HG03095 (cell line): ENCODE measurements at regions not wholly inside any gene's neighbourhood (a gene's known extent, or its start where the extent isn't known, plus 50 kb on each side); places are given as distances from the start of the nearest gene placed in this dataset.
A peak's percentile ranks its signal among the peaks of the same experiment; 100 is the strongest.
"Not testable (repeated sequence)": the region's sequence is repeated elsewhere in the genome, so short reads cannot be mapped to it uniquely, and the experiment has no call there.

ENCODE experiments used
- ATAC-seq: cut with Tn5 transposase; IDR thresholded peaks from one replicate; pipeline ENCODE4 v1.9.1; 2021; ENCODE audit warnings: moderate library complexity; ENCODE audit not compliant: unreplicated experiment

GRCh38 chrX:13478740-13479451 is 90.5 kb upstream of the EGFL6 start:
- no peak for ATAC-seq

DNA sequence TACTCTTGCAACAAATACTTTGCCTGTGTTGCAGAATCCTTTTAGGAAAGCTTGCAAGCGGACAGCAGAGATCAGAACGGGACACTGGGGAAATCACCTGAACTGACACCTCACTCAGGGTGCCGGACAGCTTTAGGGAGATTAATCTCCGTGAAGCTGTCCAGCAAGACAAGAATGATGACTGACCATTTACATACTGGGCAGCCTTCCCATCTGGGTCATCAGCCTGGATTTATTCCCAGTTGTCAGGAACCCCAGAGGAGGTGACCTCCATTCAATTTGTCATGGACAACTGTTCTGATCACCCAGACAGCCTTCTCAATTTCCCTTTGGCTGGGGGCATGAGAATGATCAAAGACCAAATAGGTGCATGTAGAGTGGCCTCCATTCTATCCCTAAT is 93.0 kb upstream of the EGFL6 start:
- no peak for ATAC-seq

- peak; percentile 45 for ATAC-seq
Observed at GRCh38 chrX:13474164-13474516, 95.3 kb upstream of the EGFL6 start.

- ATAC-seq = peak; percentile 81
Observed at GRCh38 chrX:13473442-13474163, 95.8 kb upstream of the EGFL6 start.

DNA sequence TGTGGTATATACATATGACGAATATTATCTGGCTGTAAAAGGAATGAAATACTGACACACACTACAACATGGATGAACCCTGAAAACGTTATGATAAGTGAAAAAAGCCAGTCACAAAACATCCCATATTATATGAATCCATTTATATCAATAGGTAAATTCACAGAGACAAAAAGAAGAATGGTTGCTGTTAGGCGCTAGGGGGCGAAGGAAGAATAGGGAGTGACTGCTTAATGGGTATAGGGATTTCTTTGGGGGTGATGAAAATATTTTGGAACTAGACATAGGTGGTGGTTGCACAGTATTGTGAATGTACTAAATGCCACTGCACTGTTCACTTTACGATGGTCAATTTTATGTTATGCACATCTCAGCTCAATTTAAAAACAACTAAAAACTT is 96.4 kb upstream of the EGFL6 start:
- no peak for ATAC-seq

DNA sequence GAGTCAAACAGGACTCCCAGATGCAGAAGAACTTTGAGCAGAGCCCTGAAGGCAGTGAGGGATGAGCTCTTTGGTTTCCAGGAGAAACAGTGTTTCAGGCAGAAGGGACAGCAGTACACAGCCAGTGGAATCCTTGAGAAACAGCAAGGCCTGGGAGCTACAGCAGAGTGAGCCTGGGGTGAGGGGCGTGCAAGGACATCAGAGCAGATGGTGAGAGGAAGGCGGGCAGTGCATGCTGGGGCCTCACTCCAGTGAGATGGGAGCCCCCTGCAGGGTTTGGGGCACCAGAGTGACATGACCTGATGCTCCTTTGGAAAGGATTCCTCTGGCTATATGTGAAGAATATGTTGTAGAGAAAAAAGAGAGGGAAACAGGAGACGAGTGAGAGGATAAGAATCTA is 98.1 kb upstream of the EGFL6 start:
- ATAC-seq = no peak

DNA sequence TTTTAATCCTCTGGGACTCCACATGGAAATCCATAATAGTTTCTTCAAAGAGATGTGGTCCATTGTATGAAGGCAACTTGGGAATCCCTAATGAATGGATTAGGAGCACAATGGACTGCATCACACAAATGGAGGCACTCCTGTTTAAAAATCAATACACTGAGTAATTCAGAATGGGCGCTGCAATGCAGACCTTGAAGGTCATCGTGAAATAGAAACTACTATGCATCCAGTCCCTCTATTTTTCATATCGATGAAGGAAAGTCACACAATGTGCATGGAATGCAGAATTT is 98.8 kb upstream of the EGFL6 start:
- ATAC-seq = no peak

- no peak for ATAC-seq
Observed at GRCh38 chrX:13469963-13470684, 99.3 kb upstream of the EGFL6 start.

DNA sequence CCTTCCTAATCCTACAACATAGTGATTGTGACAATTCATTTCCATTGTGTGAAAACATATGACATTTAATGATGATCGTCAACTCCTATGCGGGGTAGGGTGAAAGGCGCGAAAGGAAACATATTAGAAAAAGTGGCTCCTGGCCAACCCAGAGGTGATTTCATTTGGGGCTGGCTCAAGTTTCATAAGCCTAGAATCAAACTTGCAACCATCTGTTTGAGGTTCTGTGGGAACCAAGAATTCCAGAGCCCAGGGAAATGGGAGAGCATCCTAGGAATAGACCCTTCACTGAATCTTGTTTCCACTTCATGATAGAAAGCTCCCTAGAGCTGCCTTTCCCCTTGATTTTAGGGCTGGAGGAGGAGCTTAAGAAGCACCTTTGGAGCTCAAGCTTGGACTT is 101.3 kb upstream of the EGFL6 start:
- no peak for ATAC-seq

DNA sequence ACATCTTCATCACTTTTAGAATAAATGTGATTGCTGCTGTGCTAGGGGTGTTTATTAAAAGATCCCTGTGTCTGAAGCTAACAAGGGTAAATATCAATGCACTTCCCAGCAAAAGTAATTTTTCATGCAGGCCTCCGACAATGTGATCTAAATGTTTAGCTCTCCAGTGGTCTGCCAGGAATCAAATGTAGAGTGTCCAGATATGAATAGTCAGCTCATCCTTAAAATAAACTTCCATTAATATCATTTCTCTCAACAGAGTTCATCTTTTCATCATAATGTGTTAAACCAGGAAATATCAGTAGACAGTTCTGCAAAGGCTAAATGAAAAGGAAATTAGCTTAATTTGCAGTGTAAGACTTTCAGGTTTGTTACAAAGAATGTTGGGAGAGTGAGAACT is 102.2 kb upstream of the EGFL6 start:
- no peak for ATAC-seq

DNA sequence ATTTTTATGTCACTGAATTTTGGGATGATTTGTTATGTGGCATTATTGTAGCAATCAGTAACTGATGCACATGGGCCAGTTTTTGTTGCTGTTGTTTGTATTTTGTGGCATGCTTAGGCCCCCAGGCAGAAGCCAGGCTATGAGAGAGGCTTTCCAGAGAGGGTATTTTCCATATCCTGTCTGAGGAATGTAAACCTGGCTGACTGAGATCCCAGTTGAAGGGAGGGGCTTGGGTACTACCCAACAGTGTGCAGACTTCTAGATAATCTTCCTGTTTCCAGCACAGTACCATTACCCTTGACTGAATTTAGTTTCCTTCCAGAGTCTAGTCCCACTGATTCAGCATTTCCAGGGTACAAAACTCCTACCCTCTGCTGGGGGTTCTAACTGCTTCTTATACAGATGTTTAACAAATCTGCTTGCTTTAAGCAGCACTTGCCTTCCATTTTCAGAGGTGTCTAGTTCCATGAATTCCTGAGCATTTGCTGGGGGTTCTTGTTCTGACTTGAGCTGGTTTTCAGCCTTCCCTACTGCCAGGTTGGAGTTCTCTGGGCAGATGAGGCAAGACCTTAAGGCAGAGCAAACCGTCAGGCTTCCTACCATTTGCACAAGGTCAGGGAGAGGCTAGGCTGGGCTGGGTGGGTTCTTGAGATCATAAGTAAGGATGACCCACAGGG is 104.7 kb upstream of the EGFL6 start:
- no peak for ATAC-seq

DNA sequence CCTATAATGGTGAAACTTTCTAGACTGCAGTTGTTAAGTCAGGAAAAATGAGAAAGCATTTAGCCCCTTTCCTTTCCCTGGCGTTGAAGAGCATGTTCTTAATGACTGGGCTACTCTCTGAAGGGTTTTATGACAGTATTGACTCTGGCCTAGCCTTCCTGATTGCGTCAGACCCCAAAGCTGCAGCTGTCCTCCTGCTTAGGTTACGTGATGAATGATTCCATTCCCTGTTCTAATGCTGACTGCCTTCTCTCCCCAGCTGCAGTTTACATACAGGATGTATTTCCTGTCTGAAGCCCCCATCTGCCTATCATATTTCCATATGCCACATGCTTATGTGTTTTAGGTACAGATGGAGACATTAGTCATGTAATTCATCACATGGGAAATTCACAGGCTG is 105.8 kb upstream of the EGFL6 start:
- no peak for ATAC-seq

GRCh38 chrX:13452283-13452682 is 117.1 kb upstream of the EGFL6 start:
- ATAC-seq = no peak

- no peak for ATAC-seq
Observed at GRCh38 chrX:13449441-13449840, 120.0 kb upstream of the EGFL6 start.

- no peak for ATAC-seq
Observed at GRCh38 chrX:13448941-13449340, 120.5 kb upstream of the EGFL6 start.

DNA sequence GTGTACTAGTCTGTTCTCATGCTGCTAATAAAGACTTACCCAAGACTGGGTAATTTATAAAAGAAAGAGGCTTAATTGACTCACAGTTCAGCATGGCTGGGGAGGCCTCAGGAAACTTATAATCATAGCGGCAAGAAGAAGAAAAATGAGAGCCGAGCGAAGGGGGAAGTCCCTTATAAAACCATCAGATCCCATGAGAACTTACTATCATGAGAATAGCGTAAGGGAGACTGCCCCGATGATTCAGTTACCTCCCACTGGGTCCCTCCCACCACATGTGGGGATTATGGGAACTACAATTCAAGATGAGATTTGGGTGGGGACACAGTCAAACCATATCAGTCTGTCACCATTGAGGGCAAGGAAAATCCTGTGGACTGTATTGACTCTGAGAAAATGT is 121.8 kb upstream of the ATXN3L start:
- ATAC-seq = not testable (repeated sequence)

GRCh38 chrX:13440176-13440575 is 120.3 kb upstream of the ATXN3L start:
- ATAC-seq = no peak

DNA sequence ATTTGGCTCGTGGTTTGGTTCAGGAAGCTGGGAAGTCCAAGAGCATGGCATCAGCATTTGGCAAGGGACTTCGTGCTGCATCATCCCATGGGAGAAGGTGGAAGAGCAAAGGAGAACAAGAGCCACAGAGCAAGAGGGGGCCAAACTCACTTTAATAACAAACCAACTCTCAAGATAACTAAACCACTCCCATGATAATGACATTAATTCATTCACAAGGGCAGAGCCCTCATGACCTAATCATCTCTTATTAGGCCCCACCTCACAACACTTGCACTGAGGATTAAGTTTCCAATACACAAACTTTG is 113.4 kb upstream of the ATXN3L start:
- no peak for ATAC-seq

DNA sequence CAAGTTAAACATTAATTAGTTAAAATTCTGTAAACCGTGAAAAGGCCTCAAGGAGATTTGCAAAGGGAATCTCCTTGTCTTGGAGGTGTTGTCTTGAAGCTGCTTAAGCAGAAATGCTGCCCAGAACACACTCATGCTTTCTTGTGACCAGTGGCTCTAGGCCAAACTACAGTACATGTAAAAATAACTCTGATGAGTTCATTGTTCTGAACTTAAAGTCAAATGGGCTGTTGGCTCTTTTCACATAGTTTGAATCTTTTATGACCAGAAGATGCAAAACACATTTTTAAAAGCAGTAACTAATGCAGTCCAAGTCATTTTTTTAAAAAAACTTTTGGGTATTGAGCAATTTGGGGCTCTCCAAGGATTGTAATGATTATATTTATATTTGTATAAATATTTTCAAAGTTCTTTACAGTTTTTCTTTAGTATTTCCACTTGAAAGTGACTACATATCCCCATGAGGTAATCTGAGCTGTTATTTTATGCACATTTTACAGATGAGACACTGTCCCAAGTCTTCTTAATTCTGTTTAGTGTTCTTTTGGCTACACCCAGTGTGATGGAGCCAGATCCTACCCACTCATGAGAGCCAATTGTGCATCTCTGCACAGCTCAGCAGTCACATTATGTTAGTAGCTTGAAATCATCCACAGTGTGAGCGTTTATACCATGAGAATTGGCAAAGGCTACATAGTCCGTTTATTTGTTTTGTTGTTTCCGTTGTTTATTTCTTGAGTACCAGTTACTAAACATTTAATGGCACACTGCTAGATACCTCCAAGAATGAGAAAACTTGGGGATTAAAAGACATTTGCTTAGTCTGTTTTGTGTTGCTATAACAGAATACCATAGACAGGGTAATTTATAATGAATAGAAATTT is 112.8 kb upstream of the ATXN3L start:
- ATAC-seq = no peak

DNA sequence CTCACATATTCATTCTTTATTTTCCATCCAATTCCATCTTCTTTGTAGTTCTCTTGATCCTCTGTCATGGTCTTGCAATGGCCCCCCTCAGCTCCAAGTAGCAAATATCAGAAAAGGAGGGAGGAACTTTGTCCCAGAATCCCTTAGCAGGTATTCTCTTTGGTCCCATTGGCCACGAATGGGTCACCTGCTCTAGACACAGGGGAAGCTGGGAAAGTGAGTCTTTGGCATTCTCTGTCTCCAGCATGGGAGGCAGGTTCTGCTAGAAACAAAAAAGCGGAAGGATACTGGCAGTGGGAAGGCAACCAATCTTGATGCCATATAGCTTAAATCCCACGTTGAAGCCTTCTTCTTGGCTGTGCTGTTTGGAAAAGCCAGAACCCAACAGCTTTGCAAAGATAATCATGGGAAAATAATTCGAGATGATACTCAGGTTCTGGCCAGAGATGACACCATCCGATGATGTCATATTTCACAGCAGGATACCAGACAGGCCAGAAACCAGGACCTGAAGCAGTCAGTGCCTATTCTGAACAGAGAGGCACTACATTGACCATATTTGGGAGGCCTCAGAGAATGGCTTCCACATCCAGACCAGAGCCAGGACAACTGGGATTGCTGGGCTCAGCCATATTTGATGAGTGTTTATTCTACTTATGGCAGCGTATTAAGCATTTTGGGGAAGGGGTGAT is 110.4 kb upstream of the ATXN3L start:
- ATAC-seq = no peak
